Smooth muscle cell (in vitro differentiated cells): ENCODE measurements at regions not wholly inside any gene's neighbourhood (a gene's known extent, or its start where the extent isn't known, plus 50 kb on each side); places are given as distances from the start of the nearest gene placed in this dataset.

Source experiments
- DNase-seq: peaks from one replicate; lab custom pipeline; 2025; ENCODE audit not compliant: unreplicated experiment; lab: John Stamatoyannopoulos, UW
- H2AFZ ChIP-seq: fragments of 200-600 bp; sonication (generic); 2 replicates; pipeline ENCODE4 v1.6.0; 2016; ENCODE audit warnings: antibody characterized with exemption, low read depth, mild to moderate bottlenecking
- H3F3A ChIP-seq: fragments of 200-600 bp; sonication (generic); 2 replicates; pipeline ENCODE4 v1.6.0; 2017; ENCODE audit warnings: antibody characterized with exemption, low read depth
- H3K27ac ChIP-seq: fragments of 200-600 bp; sonication (generic); 2 replicates; pipeline ENCODE4 v1.5.1; 2016; ENCODE audit warnings: low read depth, mild to moderate bottlenecking
- H3K27me3 ChIP-seq: fragments of 200-600 bp; sonication (generic); 2 replicates; pipeline ENCODE4 v1.6.1; 2016; ENCODE audit warnings: low read depth, mild to moderate bottlenecking
- H3K36me3 ChIP-seq: fragments of 200-600 bp; sonication (generic); 2 replicates; pipeline ENCODE4 v1.5.1; 2016; ENCODE audit warnings: low read depth
- H3K4me1 ChIP-seq: fragments of 200-600 bp; sonication (generic); 2 replicates; pipeline ENCODE4 v1.5.1; 2016; ENCODE audit warnings: low read depth
- H3K4me2 ChIP-seq: fragments of 200-600 bp; sonication (generic); 2 replicates; pipeline ENCODE4 v1.6.0; 2016; ENCODE audit warnings: mild to moderate bottlenecking
- H3K4me3 ChIP-seq: fragments of 200-600 bp; sonication (generic); 2 replicates; pipeline ENCODE4 v1.5.1; 2016; ENCODE audit warnings: mild to moderate bottlenecking
- H3K79me2 ChIP-seq: fragments of 200-600 bp; sonication (generic); 2 replicates; pipeline ENCODE4 v1.6.0; 2016; ENCODE audit warnings: low read depth, mild to moderate bottlenecking
- H3K9ac ChIP-seq: fragments of 200-600 bp; sonication (generic); 2 replicates; pipeline ENCODE4 v1.6.0; 2016; ENCODE audit warnings: low read depth
- H3K9me3 ChIP-seq: fragments of 200-600 bp; sonication (generic); replicated peaks from 2 replicates; pipeline ENCODE4 v1.5.1; 2016; ENCODE audit warnings: low read depth
- H4K20me1 ChIP-seq: fragments of 200-600 bp; sonication (generic); 2 replicates; pipeline ENCODE4 v1.6.0; 2016; ENCODE audit warnings: low read depth
- CTCF ChIP-seq: fragments of 200-600 bp; sonication (generic); IDR thresholded peaks from 2 replicates; pipeline ENCODE4 v1.5.1; 2017; ENCODE audit warnings: borderline replicate concordance, mild to moderate bottlenecking, antibody characterized with exemption; ENCODE audit not compliant: insufficient read depth, poor library complexity, severe bottlenecking
- WGBS: methylation state at CpG from one replicate; pipeline ENCODE4 v1.1.7; 2016; ENCODE audit warnings: low lambda C conversion rate; 5-methylcytosine and 5-hydroxymethylcytosine counted together

GRCh38 chr14:85960756-85961155 lies 430.8 kb downstream of the FLRT2 start:
- Histone ChIP-seq H3K4me1 (no peaks in the 10 kb centered on the region), H3K9me3 (no peaks in the 10 kb centered on the region), H3K27me3 (no peaks in the 10 kb centered on the region), H3K4me2 (no peak overlapping the region), H3F3A (no peaks in the 10 kb centered on the region), H3K4me3 (no peak overlapping the region), H4K20me1 (no peaks in the 10 kb centered on the region), H2AFZ (no peak overlapping the region), H3K9ac (no peak overlapping the region), H3K27ac (no peak overlapping the region), H3K36me3 (no peaks in the 10 kb centered on the region), H3K79me2 (no peaks in the 10 kb centered on the region)
- TF ChIP-seq CTCF = no peak
- WGBS = 80% methylated on average over 2 of the region's 2 CpGs
- no peak for DNase-seq

- Histone ChIP-seq H3K9me3 (no peaks in the 10 kb centered on the region), H3K27ac (no peak overlapping the region), H3K4me3 (no peak overlapping the region), H2AFZ (no peak overlapping the region), H3K36me3 (no peaks in the 10 kb centered on the region), H4K20me1 (no peaks in the 10 kb centered on the region), H3F3A (no peaks in the 10 kb centered on the region), H3K9ac (no peak overlapping the region), H3K4me1 (no peaks in the 10 kb centered on the region), H3K4me2 (no peak overlapping the region), H3K79me2 (no peaks in the 10 kb centered on the region), H3K27me3 (no peaks in the 10 kb centered on the region)
- 92% methylated on average over 3 of the region's 3 CpGs for WGBS
- no peak for TF ChIP-seq CTCF
- DNase-seq = no peak
Measured at GRCh38 chr14:85959063-85959462, 429.1 kb downstream of the FLRT2 start.

GRCh38 chr14:85958069-85958468 lies 428.1 kb downstream of the FLRT2 start:
- Histone ChIP-seq H3K79me2 (no peaks in the 10 kb centered on the region), H3F3A (no peaks in the 10 kb centered on the region), H3K4me3 (no peak overlapping the region), H2AFZ (no peak overlapping the region), H3K27ac (no peak overlapping the region), H3K4me1 (no peaks in the 10 kb centered on the region), H3K27me3 (peaks cover under 1% of the 10 kb centered on the region), H3K36me3 (no peaks in the 10 kb centered on the region), H3K9me3 (no peaks in the 10 kb centered on the region), H4K20me1 (no peaks in the 10 kb centered on the region), H3K9ac (no peak overlapping the region), H3K4me2 (no peak overlapping the region)
- 52% methylated on average over 1 of the region's 1 CpG for WGBS
- no peak for TF ChIP-seq CTCF
- no peak for DNase-seq

- H3K4me2 ChIP-seq = no peak overlapping the region
- H3K9ac ChIP-seq = no peak overlapping the region
- H2AFZ ChIP-seq = no peak overlapping the region
- WGBS = 55% methylated on average over 3 of the region's 3 CpGs
- H3K36me3 ChIP-seq = no peaks in the 10 kb centered on the region
- H3K4me1 ChIP-seq = no peaks in the 10 kb centered on the region
- H3K9me3 ChIP-seq = no peaks in the 10 kb centered on the region
- no peaks in the 10 kb centered on the region for H3K79me2 ChIP-seq
- DNase-seq = no peak
- no peak overlapping the region for H3K27ac ChIP-seq
- H3K27me3 ChIP-seq = peaks cover 5% of the 10 kb centered on the region
- TF ChIP-seq CTCF = no peak
- H4K20me1 ChIP-seq = no peaks in the 10 kb centered on the region
- no peak overlapping the region for H3K4me3 ChIP-seq
- no peaks in the 10 kb centered on the region for H3F3A ChIP-seq
Measured at GRCh38 chr14:85953265-85953664, 423.3 kb downstream of the FLRT2 start.
